ENCODE measurements at regions not wholly inside any gene's neighbourhood (a gene's known extent, or its start where the extent isn't known, plus 50 kb on each side); places are given as distances from the start of the nearest gene placed in this dataset.

- no peaks in the 10 kb centered on the region for H3K9me3 Mint-ChIP-seq
- no peaks in the 10 kb centered on the region for H3K36me3 Mint-ChIP-seq (ENCODE audit: low read depth)
- no peak for DNase-seq
- peaks cover 63% of the 10 kb centered on the region for H3K27me3 Mint-ChIP-seq
- H3K27ac Mint-ChIP-seq = no peak overlapping the region
- H3K4me3 Mint-ChIP-seq = no peak overlapping the region
- H3K4me1 Mint-ChIP-seq (ENCODE audit: low read depth) = no peaks in the 10 kb centered on the region
Observed at GRCh38 chr1:4562321-4562720, 92.1 kb upstream of the AJAP1 start.

DNA sequence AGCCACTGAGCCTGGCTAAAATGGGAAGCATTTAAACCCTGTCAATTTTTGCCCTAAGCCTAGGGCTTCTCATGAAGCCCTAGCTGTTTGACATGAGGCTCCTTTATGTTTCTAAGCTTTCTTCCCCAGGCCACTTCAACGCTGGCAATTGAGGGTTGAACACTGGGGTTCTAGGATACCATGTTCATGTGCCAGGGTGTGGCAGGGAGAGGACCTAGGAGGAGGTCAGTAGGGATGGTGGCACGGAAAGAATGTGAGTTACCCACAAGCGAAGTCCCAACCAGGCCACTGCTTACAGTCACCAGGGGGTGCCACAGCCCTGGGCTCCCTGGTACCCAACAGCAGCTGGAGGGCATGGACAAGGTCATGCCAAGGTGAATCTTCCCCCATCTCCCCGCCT is 90.8 kb upstream of the AJAP1 start:
- peaks cover 72% of the 10 kb centered on the region for H3K27me3 Mint-ChIP-seq
- H3K27ac Mint-ChIP-seq = no peak overlapping the region
- DNase-seq = no peak
- H3K4me1 Mint-ChIP-seq (ENCODE audit: low read depth) = no peaks in the 10 kb centered on the region
- no peak overlapping the region for H3K4me3 Mint-ChIP-seq
- no peaks in the 10 kb centered on the region for H3K36me3 Mint-ChIP-seq (ENCODE audit: low read depth)
- no peaks in the 10 kb centered on the region for H3K9me3 Mint-ChIP-seq

DNA sequence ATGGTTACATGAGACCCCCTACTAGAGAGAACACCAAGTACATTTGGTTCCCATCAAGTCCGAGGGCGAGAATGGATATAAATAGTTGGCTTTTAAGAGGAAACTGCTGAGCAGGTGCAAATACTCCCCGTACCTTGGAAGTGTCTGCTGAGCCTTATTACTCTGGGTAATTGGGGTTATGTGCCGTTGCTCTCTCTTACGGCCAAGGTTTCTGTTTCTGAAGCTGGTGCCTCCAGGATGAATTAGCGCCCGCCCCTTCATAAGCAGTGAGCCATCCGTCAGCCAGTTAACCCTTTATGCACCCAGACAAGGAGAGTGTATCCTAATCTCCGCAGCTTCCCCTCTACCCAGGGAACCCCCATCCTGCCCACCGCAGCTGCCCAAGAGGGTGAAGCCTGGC is 90.4 kb upstream of the AJAP1 start:
- no peaks in the 10 kb centered on the region for H3K4me1 Mint-ChIP-seq (ENCODE audit: low read depth)
- no peak overlapping the region for H3K27ac Mint-ChIP-seq
- no peaks in the 10 kb centered on the region for H3K36me3 Mint-ChIP-seq (ENCODE audit: low read depth)
- no peaks in the 10 kb centered on the region for H3K9me3 Mint-ChIP-seq
- DNase-seq = no peak
- H3K27me3 Mint-ChIP-seq = peaks cover 72% of the 10 kb centered on the region
- H3K4me3 Mint-ChIP-seq = no peak overlapping the region

- Mint-ChIP-seq H3K4me3 (no peak overlapping the region), H3K27me3 (peaks cover 74% of the 10 kb centered on the region), H3K4me1 (ENCODE audit: low read depth) (no peaks in the 10 kb centered on the region), H3K36me3 (ENCODE audit: low read depth) (no peaks in the 10 kb centered on the region), H3K9me3 (no peaks in the 10 kb centered on the region), H3K27ac (no peak overlapping the region)
- DNase-seq = no peak
Observed at GRCh38 chr1:4565166-4565565, 89.2 kb upstream of the AJAP1 start.

GRCh38 chr1:4565801-4566449 is 88.5 kb upstream of the AJAP1 start:
- Mint-ChIP-seq H3K36me3 (ENCODE audit: low read depth) (no peaks in the 10 kb centered on the region), H3K4me1 (ENCODE audit: low read depth) (no peaks in the 10 kb centered on the region), H3K27me3 (peaks cover 73% of the 10 kb centered on the region), H3K4me3 (no peak overlapping the region), H3K27ac (no peak overlapping the region), H3K9me3 (no peaks in the 10 kb centered on the region)
- no peak for DNase-seq

DNA sequence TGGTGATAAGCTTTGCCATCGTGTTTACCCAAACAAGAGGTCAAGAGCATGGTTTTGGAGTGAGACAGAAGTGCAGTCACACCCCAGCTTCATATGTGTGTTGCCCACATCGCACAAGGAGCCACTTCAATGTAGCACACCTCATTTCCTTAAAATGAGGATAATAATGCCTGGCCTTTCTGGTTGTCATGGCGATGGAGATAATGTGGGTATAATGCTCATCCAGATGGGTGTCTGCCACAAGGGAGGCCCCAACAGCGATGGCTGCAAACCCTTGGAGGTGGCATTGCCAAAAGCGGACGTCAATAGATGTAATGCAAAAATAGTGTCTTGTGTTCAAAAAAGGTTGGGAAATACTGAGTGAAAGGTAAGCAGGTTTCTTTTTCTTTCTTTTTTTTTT is 83.1 kb upstream of the AJAP1 start:
- Mint-ChIP-seq H3K27ac (no peak overlapping the region), H3K4me1 (ENCODE audit: low read depth) (no peaks in the 10 kb centered on the region), H3K9me3 (no peaks in the 10 kb centered on the region), H3K27me3 (peaks cover 56% of the 10 kb centered on the region), H3K36me3 (ENCODE audit: low read depth) (no peaks in the 10 kb centered on the region), H3K4me3 (no peak overlapping the region)
- DNase-seq = no peak

DNA sequence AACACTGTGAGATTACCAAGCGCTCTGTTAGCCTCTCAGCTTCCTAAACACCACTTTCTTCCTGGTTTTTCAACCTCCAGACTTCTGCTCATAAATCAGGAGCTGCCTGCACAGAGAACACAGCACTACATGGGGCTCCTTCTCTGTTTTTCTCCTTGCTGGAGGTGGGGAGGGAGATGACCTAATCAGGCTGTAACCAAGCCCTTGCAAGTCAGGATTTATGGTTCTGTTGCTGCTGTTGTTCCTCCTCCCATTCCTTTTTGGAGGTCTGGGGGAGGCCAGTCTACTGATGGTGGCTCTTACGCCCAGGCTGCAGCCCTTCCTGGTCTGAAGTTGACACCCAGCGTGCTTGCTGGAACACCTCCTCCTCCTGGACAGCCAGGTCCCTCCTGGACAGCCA is 80.9 kb upstream of the AJAP1 start:
- no peaks in the 10 kb centered on the region for H3K36me3 Mint-ChIP-seq (ENCODE audit: low read depth)

GRCh38 chr1:4581807-4582206 is 72.6 kb upstream of the AJAP1 start:
- H3K27me3 Mint-ChIP-seq = peaks cover 70% of the 10 kb centered on the region

More for the DNA sequence above, 80.9 kb upstream of the AJAP1 start:
- Mint-ChIP-seq H3K4me3 (no peak overlapping the region), H3K27ac (no peak overlapping the region), H3K9me3 (no peaks in the 10 kb centered on the region), H3K27me3 (peaks cover 48% of the 10 kb centered on the region), H3K4me1 (ENCODE audit: low read depth) (no peaks in the 10 kb centered on the region)
- no peak for DNase-seq

DNA sequence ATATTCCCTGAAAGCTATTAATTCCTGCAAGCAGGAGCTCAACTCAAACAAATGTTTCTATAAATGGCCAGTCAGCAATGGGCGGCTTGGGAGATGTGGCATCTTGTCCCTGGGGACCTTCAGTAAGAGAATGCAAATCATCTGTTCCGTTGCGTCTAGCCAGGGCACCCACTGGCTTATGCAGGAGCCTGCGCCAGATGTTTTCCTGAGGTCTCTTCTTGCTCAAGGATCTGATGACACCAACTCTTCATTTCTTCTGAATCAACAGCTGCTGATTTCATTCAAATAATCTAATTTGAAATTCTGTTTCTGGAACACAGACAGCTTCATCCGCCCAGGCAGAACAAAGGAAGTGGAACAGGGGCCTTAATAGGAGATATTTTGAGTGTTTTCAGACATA is 70.0 kb upstream of the AJAP1 start:
- DNase-seq = no peak
- no peaks in the 10 kb centered on the region for H3K36me3 Mint-ChIP-seq (ENCODE audit: low read depth)
- no peaks in the 10 kb centered on the region for H3K9me3 Mint-ChIP-seq
- peaks cover 61% of the 10 kb centered on the region for H3K27me3 Mint-ChIP-seq
- no peak overlapping the region for H3K4me3 Mint-ChIP-seq
- no peaks in the 10 kb centered on the region for H3K4me1 Mint-ChIP-seq (ENCODE audit: low read depth)
- no peak overlapping the region for H3K27ac Mint-ChIP-seq

More at GRCh38 chr1:4581807-4582206, 72.6 kb upstream of the AJAP1 start:
- Mint-ChIP-seq H3K27ac (no peak overlapping the region), H3K9me3 (no peaks in the 10 kb centered on the region), H3K36me3 (ENCODE audit: low read depth) (no peaks in the 10 kb centered on the region), H3K4me1 (ENCODE audit: low read depth) (no peaks in the 10 kb centered on the region), H3K4me3 (no peak overlapping the region)
- DNase-seq = no peak

DNA sequence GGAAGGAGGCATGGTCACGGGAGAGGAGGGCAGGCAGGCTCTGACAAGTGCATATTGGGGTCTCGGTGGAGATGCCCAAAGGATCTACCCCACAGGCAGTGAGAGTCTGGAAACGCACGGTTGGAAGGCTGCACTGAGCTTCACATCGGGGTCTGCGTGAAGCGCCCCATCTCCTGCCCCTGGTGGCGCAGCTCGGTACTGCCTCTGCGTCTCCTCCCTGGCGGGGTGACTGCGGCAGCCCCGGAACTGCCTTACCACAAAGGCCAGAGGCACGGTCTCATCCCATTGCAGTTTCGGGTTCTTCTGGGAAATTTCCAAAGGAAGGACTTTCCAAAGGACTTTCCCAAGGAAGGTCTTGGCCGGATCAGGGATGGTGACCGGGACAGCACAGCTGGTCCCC is 69.2 kb upstream of the AJAP1 start:
- H3K4me1 Mint-ChIP-seq (ENCODE audit: low read depth) = no peaks in the 10 kb centered on the region
- no peaks in the 10 kb centered on the region for H3K36me3 Mint-ChIP-seq (ENCODE audit: low read depth)
- H3K9me3 Mint-ChIP-seq = no peaks in the 10 kb centered on the region
- no peak overlapping the region for H3K4me3 Mint-ChIP-seq
- peak; percentile 61 for DNase-seq
- peaks cover 55% of the 10 kb centered on the region for H3K27me3 Mint-ChIP-seq
- no peak overlapping the region for H3K27ac Mint-ChIP-seq

DNA sequence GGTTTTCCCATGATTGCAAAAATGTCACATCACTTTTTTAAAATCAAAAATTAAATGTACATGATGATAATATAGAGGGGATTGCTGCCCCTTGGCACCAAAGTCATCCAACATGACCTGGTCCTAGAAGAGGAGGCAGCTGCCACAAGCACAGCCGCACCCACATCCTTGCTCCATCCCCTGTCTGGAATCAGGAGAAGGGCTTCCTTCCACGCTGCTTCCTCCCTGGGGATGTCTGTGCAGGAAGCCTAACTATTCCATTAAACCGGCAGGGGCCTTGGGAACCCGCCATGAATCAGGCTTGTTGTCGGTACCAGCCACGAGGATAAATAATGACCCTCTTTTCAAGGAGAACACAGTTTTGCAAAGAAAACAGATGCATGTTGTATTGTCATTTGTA is 68.7 kb upstream of the AJAP1 start:
- Mint-ChIP-seq H3K4me3 (no peak overlapping the region), H3K36me3 (ENCODE audit: low read depth) (no peaks in the 10 kb centered on the region), H3K27ac (no peak overlapping the region), H3K27me3 (peaks cover 50% of the 10 kb centered on the region), H3K9me3 (no peaks in the 10 kb centered on the region), H3K4me1 (ENCODE audit: low read depth) (no peaks in the 10 kb centered on the region)
- no peak for DNase-seq

GRCh38 chr1:4586611-4587160 is 67.7 kb upstream of the AJAP1 start:
- Mint-ChIP-seq H3K9me3 (no peaks in the 10 kb centered on the region), H3K4me1 (ENCODE audit: low read depth) (no peaks in the 10 kb centered on the region), H3K4me3 (no peak overlapping the region), H3K27me3 (peaks cover 44% of the 10 kb centered on the region), H3K36me3 (ENCODE audit: low read depth) (no peaks in the 10 kb centered on the region), H3K27ac (no peak overlapping the region)
- DNase-seq = no peak

DNA sequence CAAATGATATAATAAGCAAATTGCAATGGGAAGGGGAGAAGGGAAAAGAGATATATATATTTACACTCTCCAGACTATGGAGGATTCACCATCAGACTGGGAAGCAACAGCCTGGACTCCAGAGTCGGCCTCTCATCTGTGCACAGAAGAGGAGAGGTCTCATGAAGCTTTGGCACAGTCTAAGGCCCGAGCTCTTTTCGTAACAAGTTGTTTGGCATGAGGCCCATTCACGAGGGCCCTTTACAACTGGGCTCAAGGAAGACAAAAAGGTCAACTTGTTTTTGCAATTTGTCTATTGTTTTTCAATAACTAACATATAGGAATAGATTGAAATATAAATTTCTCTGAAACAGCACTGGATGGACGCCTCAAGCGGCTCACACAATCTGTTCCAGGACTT is 66.7 kb upstream of the AJAP1 start:
- no peak for DNase-seq

GRCh38 chr1:4590756-4591155 is 63.7 kb upstream of the AJAP1 start:
- Mint-ChIP-seq H3K9me3 (no peaks in the 10 kb centered on the region), H3K27ac (no peak overlapping the region), H3K36me3 (ENCODE audit: low read depth) (no peaks in the 10 kb centered on the region), H3K4me3 (no peak overlapping the region), H3K27me3 (peaks cover 16% of the 10 kb centered on the region), H3K4me1 (ENCODE audit: low read depth) (no peaks in the 10 kb centered on the region)
- no peak for DNase-seq

More for the DNA sequence above, 66.7 kb upstream of the AJAP1 start:
- Mint-ChIP-seq H3K27ac (no peak overlapping the region), H3K36me3 (ENCODE audit: low read depth) (no peaks in the 10 kb centered on the region), H3K9me3 (no peaks in the 10 kb centered on the region), H3K27me3 (peaks cover 40% of the 10 kb centered on the region), H3K4me3 (no peak overlapping the region), H3K4me1 (ENCODE audit: low read depth) (no peaks in the 10 kb centered on the region)

- peaks cover 4% of the 10 kb centered on the region for H3K27me3 Mint-ChIP-seq
- no peak overlapping the region for H3K27ac Mint-ChIP-seq
- H3K4me1 Mint-ChIP-seq (ENCODE audit: low read depth) = no peaks in the 10 kb centered on the region
- no peak for DNase-seq
- H3K4me3 Mint-ChIP-seq = no peak overlapping the region
- H3K9me3 Mint-ChIP-seq = no peaks in the 10 kb centered on the region
- H3K36me3 Mint-ChIP-seq (ENCODE audit: low read depth) = no peaks in the 10 kb centered on the region
Observed at GRCh38 chr1:4591926-4592325, 62.5 kb upstream of the AJAP1 start.

DNA sequence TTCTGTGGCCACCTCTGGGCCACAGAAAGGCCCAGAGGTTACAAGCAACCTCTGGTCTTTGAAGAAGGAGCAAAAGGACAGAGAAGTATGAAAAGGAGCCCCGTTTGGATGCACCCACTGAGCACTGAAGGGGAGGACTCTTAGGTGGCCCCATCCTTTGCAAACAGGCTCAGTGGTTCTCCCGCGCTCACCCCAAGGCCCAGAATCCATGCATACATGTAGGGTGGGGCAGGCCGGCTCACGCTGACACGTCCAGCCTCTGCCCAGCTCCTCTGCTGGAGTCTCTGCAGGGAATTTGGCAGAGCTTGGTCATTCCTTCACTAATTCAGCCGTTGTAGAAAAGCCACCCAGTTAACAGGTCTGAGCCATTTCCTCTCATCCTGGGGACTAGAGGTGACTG is 61.3 kb upstream of the AJAP1 start:
- no peak for DNase-seq
- Mint-ChIP-seq H3K9me3 (no peaks in the 10 kb centered on the region), H3K27me3 (peaks cover 6% of the 10 kb centered on the region), H3K36me3 (ENCODE audit: low read depth) (no peaks in the 10 kb centered on the region), H3K4me1 (ENCODE audit: low read depth) (no peaks in the 10 kb centered on the region), H3K4me3 (no peak overlapping the region), H3K27ac (no peak overlapping the region)
